PC-9 (cell line): ENCODE measurements at regions not wholly inside any gene's neighbourhood (a gene's known extent, or its start where the extent isn't known, plus 50 kb on each side); places are given as distances from the start of the nearest gene placed in this dataset.

Source experiments
- BruUV-seq: library from RNA; stranded (reverse); fragments of 400-500 nt; replicated peaks from 2 replicates; lab custom pipeline; 2021; lab: Mats Ljungman, UMichigan
- CTCF ChIA-PET: fragments of 300-600 bp; sonication (Branson Sonifier 250); formaldehyde crosslinking; loops from one replicate; lab custom pipeline; 2022; ENCODE audit warnings: antibody characterized with exemption; lab: Charles Lee
- POLR2A ChIA-PET: fragments of 300-600 bp; sonication (Branson Sonifier 250); formaldehyde crosslinking; loops from one replicate; lab custom pipeline; 2022; ENCODE audit warnings: antibody characterized with exemption; ENCODE audit not compliant: unreplicated experiment; lab: Charles Lee
- DNase-seq, 2 experiments: peaks; one replicate each; pipeline versions ENCODE4 v3.0.0 to v3.0.0-alpha.2; 2015 to 2022; ENCODE audit warnings: mixed read lengths in 1 of 2
- H2AFZ ChIP-seq: fragments of 200-600 bp; sonication (generic); 2 replicates; pipeline ENCODE4 v1.8.1; 2017; ENCODE audit warnings: antibody characterized with exemption
- H3F3A ChIP-seq: fragments of 200-600 bp; sonication (generic); 2 replicates; pipeline ENCODE4 v1.8.1; 2017; ENCODE audit warnings: antibody characterized with exemption, mild to moderate bottlenecking, low read depth; ENCODE audit not compliant: insufficient read depth
- H3K27ac ChIP-seq: fragments of 200-600 bp; sonication (generic); 2 replicates; pipeline ENCODE4 v1.6.1; 2016; ENCODE audit warnings: mixed run types
- H3K27me3 ChIP-seq: fragments of 200-600 bp; sonication (generic); 2 replicates; pipeline ENCODE4 v1.6.1; 2016; ENCODE audit warnings: low read depth, mixed run types; ENCODE audit not compliant: insufficient read depth
- H3K36me3 ChIP-seq: fragments of 200-600 bp; sonication (generic); 2 replicates; pipeline ENCODE4 v1.6.1; 2016; ENCODE audit warnings: low read depth, mixed run types
- H3K4me1 ChIP-seq: fragments of 200-600 bp; sonication (generic); replicated peaks from 2 replicates; pipeline ENCODE4 v1.6.1; 2016; ENCODE audit warnings: mixed run types; ENCODE audit not compliant: insufficient read depth
- H3K4me2 ChIP-seq: fragments of 200-600 bp; sonication (generic); 2 replicates; pipeline ENCODE4 v1.6.1; 2017; ENCODE audit warnings: mixed run types
- H3K4me3 ChIP-seq: fragments of 200-600 bp; sonication (generic); 2 replicates; pipeline ENCODE4 v1.6.1; 2016; ENCODE audit warnings: mixed run types
- H3K79me2 ChIP-seq: fragments of 200-600 bp; sonication (generic); 2 replicates; pipeline ENCODE4 v1.6.1; 2017; ENCODE audit warnings: low read depth, mixed run types
- H3K9me2 ChIP-seq: fragments of 200-600 bp; sonication (generic); 2 replicates; pipeline ENCODE4 v1.8.1; 2017; ENCODE audit warnings: mild to moderate bottlenecking; ENCODE audit not compliant: insufficient read depth
- H3K9me3 ChIP-seq: fragments of 200-600 bp; sonication (generic); 2 replicates; pipeline ENCODE4 v1.8.1; 2016; ENCODE audit warnings: low read depth; ENCODE audit not compliant: insufficient read depth
- H4K20me1 ChIP-seq: fragments of 200-600 bp; sonication (generic); 2 replicates; pipeline ENCODE4 v1.8.1; 2017; ENCODE audit not compliant: insufficient read depth
- EZH2 ChIP-seq: fragments of 200-600 bp; sonication (generic); IDR thresholded peaks from 2 replicates; pipeline ENCODE4 v1.8.0; 2017; ENCODE audit warnings: antibody characterized with exemption, low read depth
- intact Hi-C: fragments of 100-400 bp; cut with micrococcal nuclease; formaldehyde crosslinking; loops from one replicate; pipeline ENCODE4 v1.10.0; 2022; ENCODE audit not compliant: unreplicated experiment
- TF ChIP-seq, protein P1 (sequence below): fragments of 200-600 bp; sonication (generic); conservative IDR thresholded peaks from 2 replicates; pipeline ENCODE4 v1.6.1; 2017; ENCODE audit warnings: mixed run types, antibody characterized with exemption, mild to moderate bottlenecking, moderate library complexity

DNA sequence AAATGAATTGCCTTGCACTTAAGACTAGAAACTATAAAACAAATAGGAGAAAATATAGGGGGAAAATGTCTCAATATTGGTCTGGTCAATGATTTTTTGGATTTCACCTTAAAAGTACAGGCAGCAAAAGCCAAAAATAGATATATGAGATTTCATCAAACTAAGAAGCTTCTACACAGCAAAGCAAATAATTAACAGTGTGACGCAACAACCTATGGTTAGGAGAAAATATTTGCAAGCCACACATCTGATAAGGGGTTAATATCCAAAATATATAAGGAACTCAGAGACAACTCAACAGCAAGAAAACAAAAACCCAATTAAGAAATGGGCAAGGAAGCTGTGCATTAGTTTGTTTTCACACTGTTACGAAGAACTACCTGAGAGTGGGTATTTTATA, 89.1 kb downstream of the MAIP1 start:
- POLR2A ChIA-PET: no interaction called here
- no peak overlapping the region for H3K27ac ChIP-seq
- H3K4me1 ChIP-seq: peaks cover 12% of the 10 kb centered on the region; the same call in 1 of the 2 replicates
- no peak overlapping the region for H3K4me3 ChIP-seq
- H3K36me3 ChIP-seq: no peaks in the 10 kb centered on the region
- H3K4me2 ChIP-seq: no peak overlapping the region
- no peaks in the 10 kb centered on the region for H3K79me2 ChIP-seq
- intact Hi-C loops: loop anchor here (5.0 kb wide), 1 partner anchor 258 kb away; no protein-coding TSS in a partner anchor
- CTCF ChIA-PET: no interaction called here
- H3K9me2 ChIP-seq: peaks cover 4% of the 10 kb centered on the region; the same call in 1 of the 2 replicates
- H3K27me3 ChIP-seq: no peaks in the 10 kb centered on the region
- no TSS peak for BruUV-seq
- DNase-seq: no peak
- no peaks in the 10 kb centered on the region for H3F3A ChIP-seq
- peaks cover 7% of the 10 kb centered on the region; the same call in 1 of the 2 replicates for H3K9me3 ChIP-seq
- H4K20me1 ChIP-seq: no peaks in the 10 kb centered on the region
- TF ChIP-seq, protein P1, sequence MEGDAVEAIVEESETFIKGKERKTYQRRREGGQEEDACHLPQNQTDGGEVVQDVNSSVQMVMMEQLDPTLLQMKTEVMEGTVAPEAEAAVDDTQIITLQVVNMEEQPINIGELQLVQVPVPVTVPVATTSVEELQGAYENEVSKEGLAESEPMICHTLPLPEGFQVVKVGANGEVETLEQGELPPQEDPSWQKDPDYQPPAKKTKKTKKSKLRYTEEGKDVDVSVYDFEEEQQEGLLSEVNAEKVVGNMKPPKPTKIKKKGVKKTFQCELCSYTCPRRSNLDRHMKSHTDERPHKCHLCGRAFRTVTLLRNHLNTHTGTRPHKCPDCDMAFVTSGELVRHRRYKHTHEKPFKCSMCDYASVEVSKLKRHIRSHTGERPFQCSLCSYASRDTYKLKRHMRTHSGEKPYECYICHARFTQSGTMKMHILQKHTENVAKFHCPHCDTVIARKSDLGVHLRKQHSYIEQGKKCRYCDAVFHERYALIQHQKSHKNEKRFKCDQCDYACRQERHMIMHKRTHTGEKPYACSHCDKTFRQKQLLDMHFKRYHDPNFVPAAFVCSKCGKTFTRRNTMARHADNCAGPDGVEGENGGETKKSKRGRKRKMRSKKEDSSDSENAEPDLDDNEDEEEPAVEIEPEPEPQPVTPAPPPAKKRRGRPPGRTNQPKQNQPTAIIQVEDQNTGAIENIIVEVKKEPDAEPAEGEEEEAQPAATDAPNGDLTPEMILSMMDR: no peak
- no peak for TF ChIP-seq EZH2
- H2AFZ ChIP-seq: no peak overlapping the region

DNA sequence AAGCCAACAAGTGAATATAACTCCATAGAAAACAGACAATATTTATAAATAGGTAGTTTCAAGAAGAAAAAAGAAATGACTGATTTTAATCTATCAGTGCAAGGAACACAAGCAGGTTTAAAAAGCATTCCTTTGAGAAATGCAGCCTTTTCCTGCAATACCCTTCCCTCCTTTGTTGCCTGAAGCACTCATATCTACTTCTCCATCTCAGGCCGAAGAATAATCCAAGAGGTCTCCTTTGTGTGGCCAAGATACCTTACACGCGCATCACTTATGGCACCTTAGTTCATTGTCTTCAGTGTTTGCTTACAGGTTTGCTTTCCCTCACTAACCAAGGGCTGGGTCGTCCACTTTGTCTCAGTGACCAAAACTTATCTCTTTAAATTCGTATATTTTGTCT, 93.0 kb downstream of the MAIP1 start:
- Histone ChIP-seq H3F3A (no peaks in the 10 kb centered on the region), H3K79me2 (no peaks in the 10 kb centered on the region), H3K4me1 (no peaks in the 10 kb centered on the region), H3K4me2 (no peak overlapping the region), H3K27me3 (no peaks in the 10 kb centered on the region), H3K9me2 (peaks cover 3% of the 10 kb centered on the region; the same call in 1 of the 2 replicates), H4K20me1 (no peaks in the 10 kb centered on the region), H3K4me3 (no peak overlapping the region), H3K36me3 (no peaks in the 10 kb centered on the region), H3K9me3 (peaks cover 7% of the 10 kb centered on the region; the same call in 1 of the 2 replicates), H2AFZ (no peak overlapping the region), H3K27ac (no peak overlapping the region)
- no TSS peak for BruUV-seq
- intact Hi-C loops: no loop called here
- CTCF ChIA-PET: no interaction called here
- TF ChIP-seq, protein P1: no peak
- TF ChIP-seq EZH2: no peak
- no peak for DNase-seq
- POLR2A ChIA-PET: interaction anchor here (0.6 kb wide), 1 partner anchor 168 kb away, joined by 3 read pairs; no protein-coding TSS in a partner anchor

DNA sequence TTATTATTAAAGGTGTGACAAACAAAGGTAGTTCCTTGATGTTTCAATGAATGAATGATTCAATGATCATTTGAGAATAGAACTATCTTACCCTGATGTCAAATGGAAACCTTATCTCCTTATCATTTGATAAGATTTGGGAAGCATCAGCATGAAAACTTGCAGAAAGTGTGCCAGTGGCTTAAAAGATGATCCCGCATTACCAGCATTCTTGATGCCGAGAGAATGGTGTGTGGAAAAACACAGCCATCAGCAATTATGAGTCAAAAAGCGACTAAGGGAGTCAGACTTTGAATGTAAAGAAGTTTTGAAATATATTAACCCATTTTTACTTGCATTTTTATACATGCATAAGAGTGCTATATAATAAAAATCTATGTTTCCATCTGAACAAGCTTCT, 93.7 kb downstream of the MAIP1 start:
- Histone ChIP-seq H3K4me1 (no peaks in the 10 kb centered on the region), H2AFZ (no peak overlapping the region), H3K79me2 (no peaks in the 10 kb centered on the region), H3F3A (no peaks in the 10 kb centered on the region), H4K20me1 (no peaks in the 10 kb centered on the region), H3K27ac (no peak overlapping the region), H3K36me3 (no peaks in the 10 kb centered on the region), H3K4me2 (no peak overlapping the region), H3K27me3 (no peaks in the 10 kb centered on the region), H3K9me3 (peaks cover 2% of the 10 kb centered on the region; the same call in 1 of the 2 replicates), H3K4me3 (no peak overlapping the region), H3K9me2 (no peaks in the 10 kb centered on the region)
- intact Hi-C loops: no loop called here
- TF ChIP-seq EZH2: no peak
- TF ChIP-seq, protein P1: no peak
- CTCF ChIA-PET: no interaction called here
- POLR2A ChIA-PET: no interaction called here
- DNase-seq: no peak
- BruUV-seq: no TSS peak
